Islet precursor cell (in vitro differentiated cells): ENCODE measurements at regions not wholly inside any gene's neighbourhood (a gene's known extent, or its start where the extent isn't known, plus 50 kb on each side); places are given as distances from the start of the nearest gene placed in this dataset.
"Not testable (repeated sequence)": the region's sequence is repeated elsewhere in the genome, so short reads cannot be mapped to it uniquely, and the experiment has no call there.

Experiments
- DNase-seq: peaks from one replicate; pipeline ENCODE4 v3.0.0-alpha.2; 2018

- DNase-seq = no peak
Measured at GRCh38 chr5:82639393-82640144, 361.4 kb upstream of the RPS23 start.

- DNase-seq = no peak
Measured at GRCh38 chr5:82636591-82636990, 358.4 kb upstream of the RPS23 start.

- DNase-seq = no peak
Measured at GRCh38 chr5:82635561-82636288, 357.6 kb upstream of the RPS23 start.

GRCh38 chr5:82628364-82628910 lies 350.3 kb upstream of the RPS23 start:
- no peak for DNase-seq

- not testable (repeated sequence) for DNase-seq
Measured at GRCh38 chr5:82626905-82627591, 348.9 kb upstream of the RPS23 start.

- DNase-seq = not testable (repeated sequence)
Measured at GRCh38 chr5:82626012-82626411, 347.9 kb upstream of the RPS23 start.

GRCh38 chr5:82624062-82624461 lies 345.9 kb upstream of the RPS23 start:
- DNase-seq = no peak

- no peak for DNase-seq
Measured at GRCh38 chr5:82622711-82623514, 344.8 kb upstream of the RPS23 start.

GRCh38 chr5:82622205-82622604 lies 344.1 kb upstream of the RPS23 start:
- no peak for DNase-seq

GRCh38 chr5:82620957-82621600 lies 342.9 kb upstream of the RPS23 start:
- no peak for DNase-seq

- DNase-seq = no peak
Measured at GRCh38 chr5:82619097-82619496, 340.9 kb upstream of the RPS23 start.

- DNase-seq = no peak
Measured at GRCh38 chr5:82614706-82615105, 336.6 kb upstream of the RPS23 start.

GRCh38 chr5:82613891-82614290 lies 335.7 kb upstream of the RPS23 start:
- no peak for DNase-seq

- no peak for DNase-seq
Measured at GRCh38 chr5:82610686-82611085, 332.5 kb upstream of the RPS23 start.

- DNase-seq = no peak
Measured at GRCh38 chr5:82605441-82605973, 327.4 kb upstream of the RPS23 start.

GRCh38 chr5:82603033-82603987 lies 325.2 kb upstream of the RPS23 start:
- DNase-seq = no peak

GRCh38 chr5:82601861-82602260 lies 323.7 kb upstream of the RPS23 start:
- DNase-seq = no peak

- peak; percentile 52 for DNase-seq
Measured at GRCh38 chr5:82601077-82601476, 322.9 kb upstream of the RPS23 start.

- no peak for DNase-seq
Measured at GRCh38 chr5:82599692-82600091, 321.5 kb upstream of the RPS23 start.

GRCh38 chr5:82599030-82599429 lies 320.9 kb upstream of the RPS23 start:
- DNase-seq = no peak

GRCh38 chr5:82597437-82597836 lies 319.3 kb upstream of the RPS23 start:
- DNase-seq = peak; percentile 54
